Ishikawa (cell line): ENCODE measurements at regions not wholly inside any gene's neighbourhood (a gene's known extent, or its start where the extent isn't known, plus 50 kb on each side); places are given as distances from the start of the nearest gene placed in this dataset.

Source experiments
- CEBPB ChIP-seq: IDR thresholded peaks from 2 replicates; pipeline ENCODE4 v1.6.1; 2012
- CREB1 ChIP-seq: IDR thresholded peaks from 2 replicates; pipeline ENCODE4 v1.6.1; 2012; ENCODE audit warnings: low read depth
- EGR1 ChIP-seq: IDR thresholded peaks from 2 replicates; pipeline ENCODE4 v1.6.1; 2012
- EP300 ChIP-seq: IDR thresholded peaks from 2 replicates; pipeline ENCODE4 v1.6.1; 2012; ENCODE audit warnings: borderline replicate concordance
- FOXM1 ChIP-seq: IDR thresholded peaks from 2 replicates; pipeline ENCODE4 v1.6.1; 2012; ENCODE audit warnings: low read depth, borderline replicate concordance
- MAX ChIP-seq: IDR thresholded peaks from 2 replicates; pipeline ENCODE4 v1.6.1; 2012
- REST ChIP-seq: IDR thresholded peaks from 2 replicates; pipeline ENCODE4 v1.6.1; 2012; ENCODE audit warnings: low read depth, mild to moderate bottlenecking
- TAF1 ChIP-seq: IDR thresholded peaks from 2 replicates; pipeline ENCODE4 v1.6.1; 2012; ENCODE audit warnings: low read depth, mild to moderate bottlenecking
- TCF12 ChIP-seq: IDR thresholded peaks from 2 replicates; pipeline ENCODE4 v1.6.1; 2012; ENCODE audit warnings: low read depth
- TEAD4 ChIP-seq: IDR thresholded peaks from 2 replicates; pipeline ENCODE4 v1.6.1; 2012

GRCh38 chr3:115475178-115476041 is 147.9 kb upstream of the GAP43 start:
- peak; percentile 41; the same call in 1 of the 2 replicates for TF ChIP-seq TCF12
- peak; percentile 73 for TF ChIP-seq CEBPB
- TF ChIP-seq EGR1 = no peak
- no peak for TF ChIP-seq TAF1
- TF ChIP-seq FOXM1 = no peak
- TF ChIP-seq REST = no peak
- peak; percentile 64 for TF ChIP-seq EP300
- TF ChIP-seq CREB1 = no peak
- peak; percentile 68 for TF ChIP-seq TEAD4
- TF ChIP-seq MAX = no peak
